HEK293 (cell line): ENCODE measurements at regions not wholly inside any gene's neighbourhood (a gene's known extent, or its start where the extent isn't known, plus 50 kb on each side); places are given as distances from the start of the nearest gene placed in this dataset.

ENCODE experiments used
- CTCF ChIP-seq: fragments of 450-650 bp; formaldehyde crosslinking; IDR thresholded peaks from 2 replicates; pipeline ENCODE4 v1.5.1; 2016; ENCODE audit warnings: missing biosample characterization, missing genetic modification characterization
- KLF7 ChIP-seq: fragments of 450-650 bp; formaldehyde crosslinking; IDR thresholded peaks from 2 replicates; pipeline ENCODE4 v1.5.1; 2016; ENCODE audit warnings: missing biosample characterization, missing genetic modification characterization, borderline replicate concordance
- PRDM10 ChIP-seq: fragments of 450-650 bp; formaldehyde crosslinking; IDR thresholded peaks from 2 replicates; pipeline ENCODE4 v1.5.1; 2016; ENCODE audit warnings: missing biosample characterization, missing genetic modification characterization
- SALL2 ChIP-seq: fragments of 450-650 bp; formaldehyde crosslinking; IDR thresholded peaks from 2 replicates; pipeline ENCODE4 v1.5.0; 2017; ENCODE audit warnings: missing biosample characterization, mild to moderate bottlenecking, missing genetic modification characterization, borderline replicate concordance
- SCRT1 ChIP-seq: fragments of 450-650 bp; formaldehyde crosslinking; IDR thresholded peaks from 2 replicates; pipeline ENCODE4 v1.5.1; 2016; ENCODE audit warnings: missing biosample characterization, missing genetic modification characterization, borderline replicate concordance
- ZBTB7A ChIP-seq: fragments of 450-650 bp; formaldehyde crosslinking; IDR thresholded peaks from 2 replicates; pipeline ENCODE4 v1.5.1; 2016; ENCODE audit warnings: low read depth, missing biosample characterization, missing genetic modification characterization
- ZEB2 ChIP-seq: fragments of 450-650 bp; formaldehyde crosslinking; IDR thresholded peaks from 2 replicates; pipeline ENCODE4 v1.5.1; 2016; ENCODE audit warnings: missing biosample characterization, missing genetic modification characterization
- ZFHX2 ChIP-seq: fragments of 450-650 bp; formaldehyde crosslinking; conservative IDR thresholded peaks from 2 replicates; pipeline ENCODE4 v1.5.1; 2016; ENCODE audit warnings: missing biosample characterization, missing genetic modification characterization
- ZNF114 ChIP-seq: fragments of 450-650 bp; formaldehyde crosslinking; IDR thresholded peaks from 2 replicates; pipeline ENCODE4 v1.5.0; 2017; ENCODE audit warnings: missing biosample characterization, missing genetic modification characterization
- ZNF214 ChIP-seq: fragments of 450-650 bp; formaldehyde crosslinking; IDR thresholded peaks from 2 replicates; pipeline ENCODE4 v1.5.1; 2017; ENCODE audit warnings: missing biosample characterization, mild to moderate bottlenecking, missing genetic modification characterization, borderline replicate concordance
- ZNF274 ChIP-seq, 2 experiments: fragments of 200-500 bp in 1 of 2; fragments of 450-650 bp in 1 of 2; sonication (Bioruptor generic) in 1 of 2; formaldehyde crosslinking in 1 of 2; IDR thresholded peaks; 2 replicates each; pipeline versions ENCODE4 v1.5.1 to v1.6.1; 2014 to 2016; ENCODE audit warnings: borderline replicate concordance in 1 of 2, inconsistent platforms in 1 of 2, low read length in 1 of 2, missing biosample characterization in 1 of 2, missing genetic modification characterization in 1 of 2
- ZNF311 ChIP-seq: fragments of 450-650 bp; formaldehyde crosslinking; IDR thresholded peaks from 2 replicates; pipeline ENCODE4 v1.5.1; 2017; ENCODE audit warnings: missing biosample characterization, missing genetic modification characterization, borderline replicate concordance
- ZNF324 ChIP-seq: fragments of 450-650 bp; formaldehyde crosslinking; IDR thresholded peaks from 2 replicates; pipeline ENCODE4 v1.5.1; 2016; ENCODE audit warnings: missing biosample characterization, missing genetic modification characterization
- ZNF341 ChIP-seq: fragments of 450-650 bp; formaldehyde crosslinking; IDR thresholded peaks from 2 replicates; pipeline ENCODE4; 2016; ENCODE audit warnings: low read depth, missing biosample characterization, missing genetic modification characterization
- ZNF521 ChIP-seq: fragments of 450-650 bp; formaldehyde crosslinking; IDR thresholded peaks from 2 replicates; pipeline ENCODE4 v1.5.1; 2017; ENCODE audit warnings: missing biosample characterization, mild to moderate bottlenecking, missing genetic modification characterization
- ZNF561 ChIP-seq: fragments of 450-650 bp; IDR thresholded peaks from 2 replicates; pipeline ENCODE4 v1.5.1; 2018; ENCODE audit warnings: missing biosample characterization, missing genetic modification characterization, borderline replicate concordance
- ZNF677 ChIP-seq: fragments of 450-650 bp; IDR thresholded peaks from 2 replicates; pipeline ENCODE4 v1.5.0; 2018; ENCODE audit warnings: missing biosample characterization, mild to moderate bottlenecking, missing genetic modification characterization, moderate library complexity
- ZNF791 ChIP-seq: fragments of 450-650 bp; formaldehyde crosslinking; IDR thresholded peaks from 2 replicates; pipeline ENCODE4 v1.5.1; 2016; ENCODE audit warnings: missing biosample characterization, missing genetic modification characterization
- ZXDB ChIP-seq: fragments of 450-650 bp; formaldehyde crosslinking; IDR thresholded peaks from 2 replicates; pipeline ENCODE4 v1.5.1; 2016; ENCODE audit warnings: missing biosample characterization, missing genetic modification characterization
- TF ChIP-seq, protein P1 (sequence below): fragments of 450-650 bp; formaldehyde crosslinking; IDR thresholded peaks from 2 replicates; pipeline ENCODE4 v1.5.1; 2017; ENCODE audit warnings: missing biosample characterization, missing genetic modification characterization
- TF ChIP-seq, protein P2 (sequence below): sonication (generic); formaldehyde crosslinking; IDR thresholded peaks from 2 replicates; pipeline ENCODE4 v1.8.1; 2022; ENCODE audit warnings: mild to moderate bottlenecking, moderate library complexity, missing genetic modification reagents
- TF ChIP-seq, protein P3 (sequence below): fragments of 450-650 bp; formaldehyde crosslinking; IDR thresholded peaks from 2 replicates; pipeline ENCODE4 v1.5.1; 2017; ENCODE audit warnings: missing biosample characterization, missing genetic modification characterization
- TF ChIP-seq, protein P4 (sequence below): fragments of 450-650 bp; formaldehyde crosslinking; IDR thresholded peaks from 2 replicates; pipeline ENCODE4 v1.5.1; 2016; ENCODE audit warnings: missing biosample characterization, missing genetic modification characterization
- TF ChIP-seq, protein P5 (sequence below): fragments of 450-650 bp; formaldehyde crosslinking; IDR thresholded peaks from 2 replicates; pipeline ENCODE4 v1.5.1; 2016; ENCODE audit warnings: missing biosample characterization, missing genetic modification characterization

GRCh38 chr17:72591289-72592241 lies 470.7 kb downstream of the SOX9 start (continued):
- TF ChIP-seq, protein P1, sequence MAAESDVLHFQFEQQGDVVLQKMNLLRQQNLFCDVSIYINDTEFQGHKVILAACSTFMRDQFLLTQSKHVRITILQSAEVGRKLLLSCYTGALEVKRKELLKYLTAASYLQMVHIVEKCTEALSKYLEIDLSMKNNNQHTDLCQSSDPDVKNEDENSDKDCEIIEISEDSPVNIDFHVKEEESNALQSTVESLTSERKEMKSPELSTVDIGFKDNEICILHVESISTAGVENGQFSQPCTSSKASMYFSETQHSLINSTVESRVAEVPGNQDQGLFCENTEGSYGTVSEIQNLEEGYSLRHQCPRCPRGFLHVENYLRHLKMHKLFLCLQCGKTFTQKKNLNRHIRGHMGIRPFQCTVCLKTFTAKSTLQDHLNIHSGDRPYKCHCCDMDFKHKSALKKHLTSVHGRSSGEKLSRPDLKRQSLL (tag by site-specific recombination): no peak
- TF ChIP-seq ZNF791 (tag by site-specific recombination) (no peak), ZXDB (no peak), ZNF561 (tag by site-specific recombination) (no peak), ZBTB7A (tag by site-specific recombination) (0 out of 2 replicates have a peak, but pooled peaks have one; percentile 11), SALL2 (no peak), ZNF521 (no peak), ZNF677 (no peak), ZNF274 (IDR thresholded peaks at IDR 0.05; ENCODE audit: low read length) (no peak), ZNF274 (tag by site-specific recombination; IDR thresholded peaks at IDR 0.05; ENCODE audit: borderline replicate concordance) (no peak), ZNF341 (tag by site-specific recombination) (no peak), ZFHX2 (peak; percentile 98), ZNF114 (tag by site-specific recombination) (no peak), ZNF214 (tag by site-specific recombination) (no peak), KLF7 (tag by site-specific recombination) (no peak), CTCF (tag by site-specific recombination) (no peak; the same call in 1 of the 2 replicates), PRDM10 (tag by site-specific recombination) (0 out of 2 replicates have a peak, but pooled peaks have one; percentile 11), ZNF311 (no peak), SCRT1 (tag by site-specific recombination) (no peak), ZEB2 (tag by site-specific recombination) (no peak), ZNF324 (tag by site-specific recombination) (no peak)
- TF ChIP-seq, protein P2, sequence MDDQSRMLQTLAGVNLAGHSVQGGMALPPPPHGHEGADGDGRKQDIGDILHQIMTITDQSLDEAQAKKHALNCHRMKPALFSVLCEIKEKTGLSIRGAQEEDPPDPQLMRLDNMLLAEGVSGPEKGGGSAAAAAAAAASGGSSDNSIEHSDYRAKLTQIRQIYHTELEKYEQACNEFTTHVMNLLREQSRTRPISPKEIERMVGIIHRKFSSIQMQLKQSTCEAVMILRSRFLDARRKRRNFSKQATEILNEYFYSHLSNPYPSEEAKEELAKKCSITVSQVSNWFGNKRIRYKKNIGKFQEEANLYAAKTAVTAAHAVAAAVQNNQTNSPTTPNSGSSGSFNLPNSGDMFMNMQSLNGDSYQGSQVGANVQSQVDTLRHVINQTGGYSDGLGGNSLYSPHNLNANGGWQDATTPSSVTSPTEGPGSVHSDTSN: no peak
- TF ChIP-seq, protein P3, sequence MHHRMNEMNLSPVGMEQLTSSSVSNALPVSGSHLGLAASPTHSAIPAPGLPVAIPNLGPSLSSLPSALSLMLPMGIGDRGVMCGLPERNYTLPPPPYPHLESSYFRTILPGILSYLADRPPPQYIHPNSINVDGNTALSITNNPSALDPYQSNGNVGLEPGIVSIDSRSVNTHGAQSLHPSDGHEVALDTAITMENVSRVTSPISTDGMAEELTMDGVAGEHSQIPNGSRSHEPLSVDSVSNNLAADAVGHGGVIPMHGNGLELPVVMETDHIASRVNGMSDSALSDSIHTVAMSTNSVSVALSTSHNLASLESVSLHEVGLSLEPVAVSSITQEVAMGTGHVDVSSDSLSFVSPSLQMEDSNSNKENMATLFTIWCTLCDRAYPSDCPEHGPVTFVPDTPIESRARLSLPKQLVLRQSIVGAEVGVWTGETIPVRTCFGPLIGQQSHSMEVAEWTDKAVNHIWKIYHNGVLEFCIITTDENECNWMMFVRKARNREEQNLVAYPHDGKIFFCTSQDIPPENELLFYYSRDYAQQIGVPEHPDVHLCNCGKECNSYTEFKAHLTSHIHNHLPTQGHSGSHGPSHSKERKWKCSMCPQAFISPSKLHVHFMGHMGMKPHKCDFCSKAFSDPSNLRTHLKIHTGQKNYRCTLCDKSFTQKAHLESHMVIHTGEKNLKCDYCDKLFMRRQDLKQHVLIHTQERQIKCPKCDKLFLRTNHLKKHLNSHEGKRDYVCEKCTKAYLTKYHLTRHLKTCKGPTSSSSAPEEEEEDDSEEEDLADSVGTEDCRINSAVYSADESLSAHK (tag by site-specific recombination): no peak
- TF ChIP-seq, protein P4, sequence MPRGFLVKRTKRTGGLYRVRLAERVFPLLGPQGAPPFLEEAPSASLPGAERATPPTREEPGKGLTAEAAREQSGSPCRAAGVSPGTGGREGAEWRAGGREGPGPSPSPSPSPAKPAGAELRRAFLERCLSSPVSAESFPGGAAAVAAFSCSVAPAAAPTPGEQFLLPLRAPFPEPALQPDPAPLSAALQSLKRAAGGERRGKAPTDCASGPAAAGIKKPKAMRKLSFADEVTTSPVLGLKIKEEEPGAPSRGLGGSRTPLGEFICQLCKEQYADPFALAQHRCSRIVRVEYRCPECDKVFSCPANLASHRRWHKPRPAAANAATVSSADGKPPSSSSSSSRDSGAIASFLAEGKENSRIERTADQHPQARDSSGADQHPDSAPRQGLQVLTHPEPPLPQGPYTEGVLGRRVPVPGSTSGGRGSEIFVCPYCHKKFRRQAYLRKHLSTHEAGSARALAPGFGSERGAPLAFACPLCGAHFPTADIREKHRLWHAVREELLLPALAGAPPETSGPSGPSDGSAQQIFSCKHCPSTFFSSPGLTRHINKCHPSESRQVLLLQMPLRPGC (tag by site-specific recombination): no peak
- TF ChIP-seq, protein P5, sequence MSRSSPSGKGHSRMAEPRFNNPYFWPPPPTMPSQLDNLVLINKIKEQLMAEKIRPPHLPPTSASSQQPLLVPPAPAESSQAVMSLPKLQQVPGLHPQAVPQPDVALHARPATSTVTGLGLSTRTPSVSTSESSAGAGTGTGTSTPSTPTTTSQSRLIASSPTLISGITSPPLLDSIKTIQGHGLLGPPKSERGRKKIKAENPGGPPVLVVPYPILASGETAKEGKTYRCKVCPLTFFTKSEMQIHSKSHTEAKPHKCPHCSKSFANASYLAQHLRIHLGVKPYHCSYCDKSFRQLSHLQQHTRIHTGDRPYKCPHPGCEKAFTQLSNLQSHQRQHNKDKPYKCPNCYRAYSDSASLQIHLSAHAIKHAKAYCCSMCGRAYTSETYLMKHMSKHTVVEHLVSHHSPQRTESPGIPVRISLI (tag by site-specific recombination): no peak
